ENCODE measurements at regions not wholly inside any gene's neighbourhood (a gene's known extent, or its start where the extent isn't known, plus 50 kb on each side); places are given as distances from the start of the nearest gene placed in this dataset.
A peak's percentile ranks its signal among the peaks of the same experiment; 100 is the strongest.

DNA sequence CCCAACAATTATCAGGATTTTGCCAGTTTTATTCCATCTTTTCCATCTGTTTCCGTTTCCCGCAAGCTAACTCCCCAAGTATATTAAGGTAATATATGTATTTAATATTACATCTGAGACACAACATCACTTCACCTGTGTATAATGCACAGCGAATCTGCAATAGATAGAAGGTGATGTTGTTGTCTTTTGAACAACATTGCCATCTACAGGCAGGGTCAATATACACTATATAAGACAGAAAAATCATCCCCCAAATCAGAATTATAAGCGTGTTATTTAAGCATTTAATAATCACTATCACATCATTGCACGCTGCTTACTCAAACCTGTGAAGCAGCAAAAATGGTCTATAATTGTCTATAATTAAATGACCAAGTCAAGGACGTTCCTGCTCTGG lies 1115.5 kb downstream of the NLGN4X start:
- TF ChIP-seq CTCF (IDR thresholded peaks at IDR 0.05) (peak in 2 of 4 experiments; percentile 26 to 38), POLR2AphosphoS5 (IDR thresholded peaks at IDR 0.05) (no peak), POLR2A (IDR thresholded peaks at IDR 0.05) (no peak), EP300 (IDR thresholded peaks at IDR 0.05) (no peak)

Measured in sigmoid colon (tissue), 4 donors.